ENCODE measurements at regions not wholly inside any gene's neighbourhood (a gene's known extent, or its start where the extent isn't known, plus 50 kb on each side); places are given as distances from the start of the nearest gene placed in this dataset.

DNA sequence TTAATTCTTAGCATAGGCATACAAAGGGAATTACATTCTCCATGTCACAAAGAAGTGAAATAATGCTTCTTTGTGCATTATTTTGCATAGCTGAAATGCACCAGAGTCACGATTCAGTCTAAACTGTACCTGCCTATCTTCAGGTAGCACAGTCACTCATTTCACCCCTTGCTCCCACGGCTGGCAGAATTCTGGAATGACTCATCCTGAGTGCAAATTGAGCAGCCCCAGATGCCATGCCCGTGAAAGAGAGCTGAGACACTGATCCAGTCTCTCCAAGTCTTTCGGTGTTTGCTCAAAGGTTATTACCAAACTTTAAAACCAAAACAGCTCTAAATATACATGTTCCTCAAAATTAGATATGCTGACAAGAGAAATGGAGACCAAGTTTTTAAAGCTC, 168.3 kb upstream of the POU3F3 start:
- TF ChIP-seq CTCF (IDR thresholded peaks at IDR 0.05), result no peak
- no peak for TF ChIP-seq POLR2A (IDR thresholded peaks at IDR 0.05)

All from lower leg skin (tissue), 3 donors.